HEK293 (cell line): ENCODE measurements at regions not wholly inside any gene's neighbourhood (a gene's known extent, or its start where the extent isn't known, plus 50 kb on each side); places are given as distances from the start of the nearest gene placed in this dataset.

Experiments
- ATF2 ChIP-seq: fragments of 450-650 bp; formaldehyde crosslinking; IDR thresholded peaks from 2 replicates; pipeline ENCODE4 v1.5.1; 2016; ENCODE audit warnings: missing biosample characterization, missing genetic modification characterization, low read depth
- CTCF ChIP-seq: fragments of 450-650 bp; formaldehyde crosslinking; IDR thresholded peaks from 2 replicates; pipeline ENCODE4 v1.5.1; 2016; ENCODE audit warnings: missing biosample characterization, missing genetic modification characterization
- HIC1 ChIP-seq: fragments of 450-650 bp; formaldehyde crosslinking; IDR thresholded peaks from 2 replicates; pipeline ENCODE4 v1.5.1; 2016; ENCODE audit warnings: missing biosample characterization, missing genetic modification characterization
- KLF10 ChIP-seq: fragments of 450-650 bp; IDR thresholded peaks from 2 replicates; pipeline ENCODE4 v1.5.1; 2018; ENCODE audit warnings: missing biosample characterization, mild to moderate bottlenecking, missing genetic modification characterization
- PBX3 ChIP-seq: sonication (generic); formaldehyde crosslinking; IDR thresholded peaks from 2 replicates; pipeline ENCODE4 v1.8.1; 2022; ENCODE audit warnings: mild to moderate bottlenecking, moderate library complexity, missing genetic modification reagents
- SP2 ChIP-seq: fragments of 450-650 bp; formaldehyde crosslinking; IDR thresholded peaks from 2 replicates; pipeline ENCODE4 v1.5.1; 2016; ENCODE audit warnings: missing biosample characterization, missing genetic modification characterization
- ZBTB17 ChIP-seq: fragments of 450-650 bp; formaldehyde crosslinking; IDR thresholded peaks from 2 replicates; pipeline ENCODE4 v1.5.1; 2016; ENCODE audit warnings: missing biosample characterization, missing genetic modification characterization
- ZBTB44 ChIP-seq: fragments of 450-650 bp; IDR thresholded peaks from 2 replicates; pipeline ENCODE4 v1.5.1; 2018; ENCODE audit warnings: missing biosample characterization, mild to moderate bottlenecking, missing genetic modification characterization
- ZNF24 ChIP-seq: fragments of 450-650 bp; formaldehyde crosslinking; IDR thresholded peaks from 2 replicates; pipeline ENCODE4 v1.5.1; 2016; ENCODE audit warnings: missing biosample characterization, missing genetic modification characterization
- ZNF335 ChIP-seq: fragments of 450-650 bp; formaldehyde crosslinking; conservative IDR thresholded peaks from 2 replicates; pipeline ENCODE4 v1.5.1; 2016; ENCODE audit warnings: missing biosample characterization, missing genetic modification characterization
- ZNF530 ChIP-seq: fragments of 450-650 bp; formaldehyde crosslinking; IDR thresholded peaks from 2 replicates; pipeline ENCODE4 v1.5.1; 2016; ENCODE audit warnings: low read depth, missing biosample characterization, missing genetic modification characterization
- ZNF561 ChIP-seq: fragments of 450-650 bp; IDR thresholded peaks from 2 replicates; pipeline ENCODE4 v1.5.1; 2018; ENCODE audit warnings: missing biosample characterization, missing genetic modification characterization, borderline replicate concordance
- ZNF639 ChIP-seq: fragments of 450-650 bp; formaldehyde crosslinking; IDR thresholded peaks from 2 replicates; pipeline ENCODE4 v1.5.1; 2016; ENCODE audit warnings: missing biosample characterization, missing genetic modification characterization
- ZSCAN5A ChIP-seq: fragments of 450-650 bp; formaldehyde crosslinking; IDR thresholded peaks from 2 replicates; pipeline ENCODE4 v1.5.1; 2016; ENCODE audit warnings: missing biosample characterization, missing genetic modification characterization

GRCh38 chr10:58048936-58049335 is 218.8 kb downstream of the IPMK start:
- TF ChIP-seq ZNF639 (no peak), ZNF24 (no peak), ZNF335 (tag by site-specific recombination) (no peak), CTCF (tag by site-specific recombination) (no peak), ZNF561 (tag by site-specific recombination) (no peak), ATF2 (tag by site-specific recombination) (no peak), HIC1 (tag by site-specific recombination) (no peak), SP2 (tag by site-specific recombination) (no peak), ZSCAN5A (tag by site-specific recombination) (no peak), ZNF530 (tag by site-specific recombination) (no peak), KLF10 (tag by site-specific recombination) (no peak), ZBTB17 (tag by site-specific recombination) (no peak), PBX3 (CRISPR knock-in tag) (no peak), ZBTB44 (tag by site-specific recombination) (no peak)
